Neuronal stem cell (in vitro differentiated cells): ENCODE measurements at regions not wholly inside any gene's neighbourhood (a gene's known extent, or its start where the extent isn't known, plus 50 kb on each side); places are given as distances from the start of the nearest gene placed in this dataset.

Experiments used
- DNase-seq: peaks from one replicate; pipeline ENCODE4 v3.0.0-alpha.2; 2013; ENCODE audit warnings: low spot score
- H2AFZ ChIP-seq: one replicate; pipeline ENCODE4 v1.6.1; 2013; ENCODE audit warnings: mild to moderate bottlenecking, low read length, inconsistent platforms
- H2AK5ac ChIP-seq: 2 replicates; pipeline ENCODE4 v1.6.1; 2013; ENCODE audit warnings: low read depth, mild to moderate bottlenecking, inconsistent platforms, low read length, moderate library complexity, mixed read lengths
- H2BK120ac ChIP-seq: 2 replicates; pipeline ENCODE4 v1.6.1; 2013; ENCODE audit warnings: low read depth, mild to moderate bottlenecking, inconsistent platforms, low read length, moderate library complexity, mixed read lengths
- H2BK12ac ChIP-seq: one replicate; pipeline ENCODE4 v1.6.1; 2013; ENCODE audit warnings: low read length, inconsistent platforms
- H2BK15ac ChIP-seq: 2 replicates; pipeline ENCODE4 v1.6.1; 2013; ENCODE audit warnings: mild to moderate bottlenecking, low read length, inconsistent platforms, mixed read lengths
- H2BK5ac ChIP-seq: one replicate; pipeline ENCODE4 v1.6.1; 2013; ENCODE audit warnings: inconsistent platforms, mild to moderate bottlenecking, low read length, moderate library complexity
- H3K14ac ChIP-seq: one replicate; pipeline ENCODE4 v1.6.1; 2013; ENCODE audit warnings: low read length, inconsistent platforms
- H3K18ac ChIP-seq: 2 replicates; pipeline ENCODE4 v1.6.1; 2013; ENCODE audit warnings: low read length, inconsistent platforms
- H3K23ac ChIP-seq: 2 replicates; pipeline ENCODE4 v1.6.1; 2013; ENCODE audit warnings: low read depth, mild to moderate bottlenecking, mixed read lengths, low read length, inconsistent platforms; ENCODE audit not compliant: poor library complexity
- H3K27ac ChIP-seq: replicated peaks from 3 replicates; pipeline ENCODE4 v1.5.1; 2013; ENCODE audit warnings: low read length, inconsistent platforms
- H3K27me3 ChIP-seq, 3 experiments: 2 replicates each; pipeline ENCODE4 v1.6.1; 2013; ENCODE audit warnings: low read length in 3 of 3, mild to moderate bottlenecking in 2 of 3, inconsistent platforms in 1 of 3, low read depth in 1 of 3, mixed read lengths in 1 of 3, moderate library complexity in 1 of 3; ENCODE audit not compliant: control insufficient read depth in 3 of 3, insufficient read depth in 3 of 3
- H3K36me3 ChIP-seq, 2 donors: replicated peaks in 1 of 2; 2 replicates each; pipeline ENCODE4 v1.6.1; 2013; ENCODE audit warnings: low read length in 2 of 2; ENCODE audit not compliant: control insufficient read depth in 2 of 2, insufficient read depth in 2 of 2
- H3K4ac ChIP-seq: 2 replicates; pipeline ENCODE4 v1.6.1; 2013; ENCODE audit warnings: inconsistent platforms, mild to moderate bottlenecking, low read length, moderate library complexity
- H3K4me1 ChIP-seq, 2 donors: 1 replicate in 1 of 2; 2 replicates in 1 of 2; pipeline ENCODE4 v1.6.1; 2013; ENCODE audit warnings: low read length in 2 of 2, low read depth in 1 of 2; ENCODE audit not compliant: control insufficient read depth in 2 of 2, insufficient read depth in 1 of 2
- H3K4me2 ChIP-seq: one replicate; pipeline ENCODE4 v1.6.1; 2013; ENCODE audit warnings: mild to moderate bottlenecking, low read length, inconsistent platforms; ENCODE audit not compliant: insufficient read depth, poor library complexity, severe bottlenecking
- H3K4me3 ChIP-seq, 2 donors: 2 replicates each; pipeline ENCODE4 v1.5.1; 2013; ENCODE audit warnings: low read length in 2 of 2, mild to moderate bottlenecking in 2 of 2, inconsistent platforms in 1 of 2, moderate library complexity in 1 of 2
- H3K79me1 ChIP-seq: one replicate; pipeline ENCODE4 v1.6.1; 2013; ENCODE audit warnings: low read depth, mild to moderate bottlenecking, inconsistent platforms, low read length, moderate library complexity
- H3K9ac ChIP-seq: one replicate; pipeline ENCODE4 v1.6.1; 2013; ENCODE audit warnings: mild to moderate bottlenecking, low read depth, low read length, inconsistent platforms; ENCODE audit not compliant: poor library complexity
- H3K9me3 ChIP-seq, 2 donors: replicated peaks in 1 of 2; 2 replicates each; pipeline versions ENCODE3 to v1.6.1; 2013; ENCODE audit warnings: low read length in 2 of 2, mild to moderate bottlenecking in 2 of 2, inconsistent platforms in 1 of 2, low read depth in 1 of 2, mixed read lengths in 1 of 2, moderate library complexity in 1 of 2; ENCODE audit not compliant: control insufficient read depth in 2 of 2, insufficient read depth in 1 of 2
- H4K8ac ChIP-seq: one replicate; pipeline ENCODE4 v1.6.1; 2013; ENCODE audit warnings: low read depth, mild to moderate bottlenecking, inconsistent platforms, low read length, moderate library complexity
- H4K91ac ChIP-seq: one replicate; pipeline ENCODE4 v1.6.1; 2013; ENCODE audit warnings: low read length, low read depth, mild to moderate bottlenecking, inconsistent platforms; ENCODE audit not compliant: poor library complexity
- WGBS, 2 donors: extraction: QIAGEN DNeasy Blood & Tissue Kit; methylation state at CpG; one replicate each; pipeline ENCODE4 v1.1.7; 2013; ENCODE audit warnings: missing lambda C conversion rate in 2 of 2, mixed read lengths in 1 of 2; ENCODE audit not compliant: insufficient read length in 2 of 2, insufficient replicate concordance in 1 of 2; ENCODE audit errors: extremely low coverage in 2 of 2; 5-methylcytosine and 5-hydroxymethylcytosine counted together

DNA sequence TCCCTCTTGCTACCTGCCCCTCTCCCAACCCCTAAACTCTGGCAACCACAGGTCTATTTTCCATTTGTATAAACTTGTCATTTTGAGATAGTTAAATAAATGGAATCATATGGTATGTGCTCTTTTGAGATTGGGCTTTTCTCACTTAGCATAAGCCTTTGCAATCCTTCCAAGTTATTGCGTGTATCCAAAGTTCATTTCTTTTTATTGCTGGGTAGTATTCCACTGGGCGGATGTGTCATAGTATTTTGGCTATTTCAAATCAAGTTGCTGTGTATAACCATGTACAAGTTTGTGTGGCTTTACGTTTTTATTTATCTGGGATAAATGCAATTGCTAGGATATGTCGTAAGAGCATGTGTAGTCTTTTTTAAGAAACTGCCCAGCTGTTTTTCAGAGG, 55.5 kb upstream of the CUL3 start:
- WGBS, 2 donors, result no CpG with 5 or more reads among the region's 4 CpGs
- no peak for DNase-seq

GRCh38 chr2:224638301-224638823, 53.2 kb upstream of the CUL3 start:
- no CpG with 5 or more reads among the region's 8 CpGs for WGBS, 2 donors
- H3K4me3 ChIP-seq, result no peak overlapping the region
- H3K4me1 ChIP-seq, result no peaks in the 10 kb centered on the region

More for the DNA sequence above, 55.5 kb upstream of the CUL3 start:
- H3K79me1 ChIP-seq, result no peaks in the 10 kb centered on the region
- H3K23ac ChIP-seq, result no peak overlapping the region
- H2AK5ac ChIP-seq, result no peak overlapping the region
- H3K36me3 ChIP-seq, result no peaks in the 10 kb centered on the region
- no peak overlapping the region for H4K91ac ChIP-seq
- no peak overlapping the region for H3K4me2 ChIP-seq
- no peaks in the 10 kb centered on the region for H3K4me1 ChIP-seq
- no peak overlapping the region for H2BK12ac ChIP-seq
- H3K9ac ChIP-seq, result no peak overlapping the region
- H3K27ac ChIP-seq, result no peak overlapping the region
- no peak overlapping the region for H3K4me3 ChIP-seq
- H3K27me3 ChIP-seq, result no peaks in the 10 kb centered on the region
- H3K4ac ChIP-seq, result no peak overlapping the region
- H2BK120ac ChIP-seq, result no peak overlapping the region
- H2BK15ac ChIP-seq, result no peak overlapping the region
- no peak overlapping the region for H3K14ac ChIP-seq
- H3K18ac ChIP-seq, result no peak overlapping the region
- no peak overlapping the region for H2AFZ ChIP-seq
- peaks cover 0 to 4% of the 10 kb centered on the region in 2 donors for H3K9me3 ChIP-seq
- H2BK5ac ChIP-seq, result no peak overlapping the region
- H4K8ac ChIP-seq, result no peak overlapping the region

More at GRCh38 chr2:224638301-224638823, 53.2 kb upstream of the CUL3 start:
- no peaks in the 10 kb centered on the region for H3K36me3 ChIP-seq
- H2AFZ ChIP-seq, result no peak overlapping the region
- H3K23ac ChIP-seq, result no peak overlapping the region
- H4K8ac ChIP-seq, result no peak overlapping the region
- H3K27ac ChIP-seq, result no peak overlapping the region
- no peak overlapping the region for H3K18ac ChIP-seq
- H2BK5ac ChIP-seq, result no peak overlapping the region
- DNase-seq, result no peak
- peaks cover 0 to 4% of the 10 kb centered on the region in 2 donors for H3K9me3 ChIP-seq
- H2BK120ac ChIP-seq, result no peak overlapping the region
- H3K27me3 ChIP-seq, result no peaks in the 10 kb centered on the region
- H4K91ac ChIP-seq, result no peak overlapping the region
- H3K4ac ChIP-seq, result no peak overlapping the region
- H2BK15ac ChIP-seq, result no peak overlapping the region
- H2BK12ac ChIP-seq, result no peak overlapping the region
- no peak overlapping the region for H3K9ac ChIP-seq
- no peak overlapping the region for H2AK5ac ChIP-seq
- H3K4me2 ChIP-seq, result no peak overlapping the region
- no peaks in the 10 kb centered on the region for H3K79me1 ChIP-seq
- H3K14ac ChIP-seq, result no peak overlapping the region
